Caco-2 (cell line): ENCODE measurements at regions not wholly inside any gene's neighbourhood (a gene's known extent, or its start where the extent isn't known, plus 50 kb on each side); places are given as distances from the start of the nearest gene placed in this dataset.

ENCODE experiments used
- BruUV-seq: library from RNA; stranded (reverse); fragments of 400-500 nt; replicated peaks from 2 replicates; lab custom pipeline; 2021; lab: Mats Ljungman, UMichigan
- CTCF ChIA-PET: fragments of 300-600 bp; sonication (Branson Sonifier 250); formaldehyde crosslinking; loops from one replicate; lab custom pipeline; 2022; ENCODE audit warnings: antibody characterized with exemption; lab: Charles Lee
- POLR2A ChIA-PET: fragments of 300-600 bp; sonication (Branson Sonifier 250); formaldehyde crosslinking; loops from one replicate; lab custom pipeline; 2022; ENCODE audit warnings: antibody characterized with exemption; lab: Charles Lee
- DNase-seq, 2 experiments: peaks; one replicate each; pipeline versions ENCODE4 v3.0.0 to v3.0.0-alpha.2; 2020 to 2022
- H3K27me3 ChIP-seq: replicated peaks from 2 replicates; pipeline ENCODE4 v1.6.0; 2011; ENCODE audit warnings: low read length; ENCODE audit not compliant: control insufficient read depth, insufficient read depth
- H3K36me3 ChIP-seq: 2 replicates; pipeline ENCODE4 v1.5.1; 2011; ENCODE audit warnings: low read length; ENCODE audit not compliant: control insufficient read depth, insufficient read depth
- H3K4me1 ChIP-seq: fragments of 250-450 bp; sonication (Bioruptor Pico); 2 replicates; pipeline ENCODE4 v1.5.1; 2020; ENCODE audit warnings: mild to moderate bottlenecking
- H3K4me3 ChIP-seq: 2 replicates; pipeline ENCODE4 v1.5.1; 2011; ENCODE audit warnings: low read depth, mild to moderate bottlenecking, control low read depth, low read length
- H3K9me3 ChIP-seq: fragments of 250-450 bp; sonication (Bioruptor Pico); 2 replicates; pipeline ENCODE4 v1.5.1; 2020; ENCODE audit warnings: mild to moderate bottlenecking, moderate library complexity
- H3K27ac Mint-ChIP-seq: one replicate; pipeline ENCODE4 v1.8.0; 2022; ENCODE audit warnings: mixed read lengths; ENCODE audit not compliant: unreplicated experiment
- H3K27me3 Mint-ChIP-seq: one replicate; pipeline ENCODE4 v1.8.0; 2022; ENCODE audit warnings: mixed read lengths; ENCODE audit not compliant: insufficient read depth, unreplicated experiment
- H3K36me3 Mint-ChIP-seq: one replicate; pipeline ENCODE4 v1.8.0; 2022; ENCODE audit warnings: mild to moderate bottlenecking, mixed read lengths; ENCODE audit not compliant: insufficient read depth, unreplicated experiment
- H3K4me1 Mint-ChIP-seq: one replicate; pipeline ENCODE4 v1.8.0; 2022; ENCODE audit warnings: low read depth, mixed read lengths; ENCODE audit not compliant: unreplicated experiment
- H3K4me3 Mint-ChIP-seq: one replicate; pipeline ENCODE4 v1.8.0; 2022; ENCODE audit warnings: mild to moderate bottlenecking, moderate library complexity, mixed read lengths; ENCODE audit not compliant: unreplicated experiment
- H3K9me3 Mint-ChIP-seq: one replicate; pipeline ENCODE4 v1.8.0; 2022; ENCODE audit warnings: mixed read lengths; ENCODE audit not compliant: unreplicated experiment
- CTCF ChIP-seq, 2 experiments: fragments of 200-600 bp in 1 of 2; IDR thresholded peaks; 1 replicate in 1 of 2; 2 replicates in 1 of 2; pipeline versions ENCODE4 v1.5.1 to v1.8.0; 2011 to 2022; ENCODE audit warnings: antibody characterized with exemption in 1 of 2, control low read depth in 1 of 2, inconsistent platforms in 1 of 2, low read depth in 1 of 2, low read length in 1 of 2, mild to moderate bottlenecking in 1 of 2, moderate library complexity in 1 of 2; ENCODE audit not compliant: insufficient read depth in 1 of 2, severe bottlenecking in 1 of 2, unreplicated experiment in 1 of 2
- intact Hi-C: fragments of 100-400 bp; cut with micrococcal nuclease; formaldehyde crosslinking; loops from one replicate; pipeline ENCODE4 v1.10.0; 2022; ENCODE audit not compliant: unreplicated experiment

- H3K36me3 ChIP-seq = no peaks in the 10 kb centered on the region
- H3K9me3 Mint-ChIP-seq = no peaks in the 10 kb centered on the region
- peaks cover 13% of the 10 kb centered on the region for H3K27me3 Mint-ChIP-seq
- no peak for TF ChIP-seq CTCF (IDR thresholded peaks at IDR 0.05; ENCODE audit: insufficient read depth in 1 of 2, low read depth in 1 of 2, low read length in 1 of 2, severe bottlenecking in 1 of 2, unreplicated experiment in 1 of 2)
- H3K27me3 ChIP-seq = no peaks in the 10 kb centered on the region
- no peaks in the 10 kb centered on the region for H3K4me1 ChIP-seq
- H3K4me3 ChIP-seq = no peak overlapping the region
- intact Hi-C loops = no loop called here
- ChIA-PET POLR2A (no interaction called here), CTCF (no interaction called here)
- H3K27ac Mint-ChIP-seq = no peak overlapping the region
- no peak overlapping the region for H3K4me3 Mint-ChIP-seq
- no TSS peak for BruUV-seq
- no peak for DNase-seq
- no peaks in the 10 kb centered on the region for H3K4me1 Mint-ChIP-seq
- H3K36me3 Mint-ChIP-seq = no peaks in the 10 kb centered on the region
- H3K9me3 ChIP-seq = no peaks in the 10 kb centered on the region; the same call in 1 of the 2 replicates
Measured at GRCh38 chr7:132666071-132666773, 90.0 kb upstream of the PLXNA4 start.

GRCh38 chr7:132656846-132657776 lies 80.8 kb upstream of the PLXNA4 start:
- POLR2A ChIA-PET = no interaction called here

More at GRCh38 chr7:132656846-132657776, 80.8 kb upstream of the PLXNA4 start:
- Histone ChIP-seq H3K4me1 (no peaks in the 10 kb centered on the region), H3K36me3 (no peaks in the 10 kb centered on the region), H3K27me3 (no peaks in the 10 kb centered on the region), H3K4me3 (no peak overlapping the region), H3K9me3 (no peaks in the 10 kb centered on the region)
- peak in 1 of 2 experiments; percentile 15 for DNase-seq
- peaks cover 17% of the 10 kb centered on the region for H3K27me3 Mint-ChIP-seq
- BruUV-seq = no TSS peak
- CTCF ChIA-PET = no interaction called here
- no peak overlapping the region for H3K27ac Mint-ChIP-seq
- TF ChIP-seq CTCF (IDR thresholded peaks at IDR 0.05; ENCODE audit: insufficient read depth in 1 of 2, low read depth in 1 of 2, low read length in 1 of 2, severe bottlenecking in 1 of 2, unreplicated experiment in 1 of 2) = peak; percentile 29 to 48
- no peaks in the 10 kb centered on the region for H3K36me3 Mint-ChIP-seq
- H3K9me3 Mint-ChIP-seq = peaks cover 16% of the 10 kb centered on the region
- peaks cover 11% of the 10 kb centered on the region for H3K4me1 Mint-ChIP-seq
- no peak overlapping the region for H3K4me3 Mint-ChIP-seq
- intact Hi-C loops = no loop called here
